HEK293T (cell line): ENCODE measurements at regions not wholly inside any gene's neighbourhood (a gene's known extent, or its start where the extent isn't known, plus 50 kb on each side); places are given as distances from the start of the nearest gene placed in this dataset.

Experiments used
- BHLHE40 ChIP-seq: fragments of 450-650 bp; IDR thresholded peaks from 2 replicates; pipeline ENCODE4 v1.6.1; 2016; ENCODE audit warnings: mild to moderate bottlenecking, moderate library complexity, borderline replicate concordance
- CTBP1 ChIP-seq: fragments of 450-650 bp; IDR thresholded peaks from 2 replicates; pipeline ENCODE4 v1.6.1; 2016; ENCODE audit warnings: borderline replicate concordance
- FOXA1 ChIP-seq: fragments of 450-650 bp; IDR thresholded peaks from 2 replicates; pipeline ENCODE4 v1.6.1; 2016; ENCODE audit warnings: mild to moderate bottlenecking
- FOXK2 ChIP-seq: fragments of 450-650 bp; IDR thresholded peaks from 2 replicates; pipeline ENCODE4 v1.6.1; 2016; ENCODE audit warnings: mild to moderate bottlenecking
- FOXM1 ChIP-seq: fragments of 450-650 bp; IDR thresholded peaks from 2 replicates; pipeline ENCODE4 v1.6.1; 2017; ENCODE audit warnings: mild to moderate bottlenecking, borderline replicate concordance
- HDGF ChIP-seq: fragments of 450-650 bp; IDR thresholded peaks from 2 replicates; pipeline ENCODE4 v1.6.1; 2017; ENCODE audit warnings: antibody characterized with exemption, borderline replicate concordance
- L3MBTL2 ChIP-seq: fragments of 450-650 bp; conservative IDR thresholded peaks from 2 replicates; pipeline ENCODE4 v1.6.1; 2016; ENCODE audit warnings: mild to moderate bottlenecking
- NFRKB ChIP-seq: fragments of 450-650 bp; IDR thresholded peaks from 2 replicates; pipeline ENCODE4 v1.6.1; 2016; ENCODE audit warnings: mild to moderate bottlenecking, moderate library complexity
- SP1 ChIP-seq: fragments of 450-650 bp; IDR thresholded peaks from 2 replicates; pipeline ENCODE4 v1.6.1; 2017
- SUZ12 ChIP-seq: fragments of 450-650 bp; IDR thresholded peaks from 2 replicates; pipeline ENCODE4 v1.6.1; 2016; ENCODE audit warnings: mild to moderate bottlenecking
- TARDBP ChIP-seq: fragments of 450-650 bp; IDR thresholded peaks from 2 replicates; pipeline ENCODE4 v1.6.1; 2016
- TF ChIP-seq, protein P1 (sequence below): fragments of 450-650 bp; IDR thresholded peaks from 2 replicates; pipeline ENCODE4 v1.6.1; 2016

DNA sequence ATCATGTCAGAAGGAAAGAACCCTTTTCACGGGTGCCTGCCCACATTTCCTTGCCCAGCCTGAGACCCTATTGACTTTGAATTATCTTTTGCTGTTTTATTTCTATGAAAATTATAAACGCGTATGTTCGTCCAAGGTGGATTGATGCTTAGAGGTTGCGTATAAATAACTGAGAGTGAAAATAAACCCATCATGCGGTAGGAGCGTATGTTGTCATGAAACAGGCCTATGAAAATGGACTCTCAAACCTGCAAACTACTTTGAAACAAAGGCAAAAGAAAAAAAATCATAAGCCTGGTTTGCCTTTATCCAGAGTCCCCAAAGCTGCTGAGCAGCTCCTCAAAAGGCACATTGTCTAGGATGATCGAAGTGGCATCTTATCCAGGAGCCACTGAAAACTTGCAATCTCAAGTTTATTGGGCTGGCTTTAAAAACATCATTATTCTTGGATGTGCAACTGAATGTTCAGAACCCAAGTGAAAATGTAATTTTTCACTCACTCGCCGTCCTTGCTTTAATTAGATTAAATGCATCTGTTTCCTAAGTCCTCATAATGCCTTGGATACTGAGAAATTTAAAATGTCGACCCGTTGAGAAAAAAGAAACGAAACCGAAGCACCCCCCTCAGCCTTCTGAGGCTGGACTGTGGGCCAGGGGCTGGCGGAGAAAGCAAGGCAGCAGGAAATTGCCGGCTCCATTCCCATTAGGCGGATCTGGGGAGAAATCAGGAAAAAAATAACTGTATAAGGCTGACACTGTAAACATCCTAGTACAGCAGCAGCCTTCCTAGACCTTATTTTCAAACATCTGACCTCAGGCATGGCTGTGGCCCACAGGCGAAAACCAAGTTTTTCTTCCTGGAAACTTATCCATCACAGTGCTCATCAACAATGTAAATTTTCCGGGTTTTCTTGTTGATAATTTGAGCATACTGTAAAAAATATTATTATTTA is 82.9 kb upstream of the PPARA start:
- TF ChIP-seq TARDBP (no peak), SUZ12 (no peak), HDGF (no peak), L3MBTL2 (no peak), NFRKB (no peak), FOXM1 (no peak), SP1 (no peak), BHLHE40 (no peak), CTBP1 (no peak), FOXK2 (no peak), FOXA1 (no peak)
- TF ChIP-seq, protein P1, sequence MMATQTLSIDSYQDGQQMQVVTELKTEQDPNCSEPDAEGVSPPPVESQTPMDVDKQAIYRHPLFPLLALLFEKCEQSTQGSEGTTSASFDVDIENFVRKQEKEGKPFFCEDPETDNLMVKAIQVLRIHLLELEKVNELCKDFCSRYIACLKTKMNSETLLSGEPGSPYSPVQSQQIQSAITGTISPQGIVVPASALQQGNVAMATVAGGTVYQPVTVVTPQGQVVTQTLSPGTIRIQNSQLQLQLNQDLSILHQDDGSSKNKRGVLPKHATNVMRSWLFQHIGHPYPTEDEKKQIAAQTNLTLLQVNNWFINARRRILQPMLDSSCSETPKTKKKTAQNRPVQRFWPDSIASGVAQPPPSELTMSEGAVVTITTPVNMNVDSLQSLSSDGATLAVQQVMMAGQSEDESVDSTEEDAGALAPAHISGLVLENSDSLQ: no peak
